Keratinocyte (primary cell): ENCODE measurements at regions not wholly inside any gene's neighbourhood (a gene's known extent, or its start where the extent isn't known, plus 50 kb on each side); places are given as distances from the start of the nearest gene placed in this dataset.

Experiments
- DNase-seq: peaks from one replicate; pipeline ENCODE4 v3.0.0-alpha.2; 2011; ENCODE audit warnings: low read depth, missing footprints, low spot score
- FAIRE-seq: peaks from 2 replicates; lab custom pipeline; 2011; peaks lifted over from hg19 to GRCh38; lab: Jason Lieb, UNC
- H2AFZ ChIP-seq: 2 replicates; pipeline ENCODE4 v1.6.0; 2012; ENCODE audit warnings: low read length, control low read depth, inconsistent platforms; ENCODE audit not compliant: control insufficient read depth
- H3K27ac ChIP-seq: 2 replicates; pipeline ENCODE4 v1.5.1; 2011; ENCODE audit warnings: low read length; ENCODE audit not compliant: control insufficient read depth, insufficient read depth
- H3K27me3 ChIP-seq: 3 replicates; pipeline ENCODE4 v1.6.0; 2011; ENCODE audit warnings: low read length; ENCODE audit not compliant: control insufficient read depth, insufficient read depth; ENCODE audit errors: extremely low read depth
- H3K36me3 ChIP-seq, 2 experiments: 2 replicates in 1 of 2; 3 replicates in 1 of 2; pipeline ENCODE4 v1.5.1; 2011; ENCODE audit warnings: low read length in 2 of 2, mild to moderate bottlenecking in 1 of 2; ENCODE audit not compliant: control insufficient read depth in 2 of 2, insufficient read depth in 2 of 2; ENCODE audit errors: extremely low read depth in 1 of 2
- H3K4me1 ChIP-seq: 3 replicates; pipeline ENCODE4 v1.5.1; 2011; ENCODE audit warnings: low read length; ENCODE audit not compliant: control insufficient read depth, insufficient read depth; ENCODE audit errors: extremely low read depth
- H3K4me2 ChIP-seq: 3 replicates; pipeline ENCODE4 v1.6.0; 2011; ENCODE audit warnings: low read depth, low read length; ENCODE audit not compliant: control insufficient read depth, insufficient read depth; ENCODE audit errors: extremely low read depth
- H3K4me3 ChIP-seq, 3 experiments: fragments of 200-600 bp in 1 of 3; sonication (generic) in 1 of 3; 2 replicates in 2 of 3; 3 replicates in 1 of 3; pipeline ENCODE4 v1.5.1; 2011 to 2016; ENCODE audit warnings: low read length in 3 of 3, mild to moderate bottlenecking in 3 of 3, control low read depth in 2 of 3, inconsistent platforms in 1 of 3, low read depth in 1 of 3, mixed read lengths in 1 of 3, mixed run types in 1 of 3, moderate library complexity in 1 of 3; ENCODE audit not compliant: control insufficient read depth in 2 of 3, insufficient read depth in 2 of 3; ENCODE audit errors: extremely low read depth in 1 of 3
- H3K79me2 ChIP-seq: 2 replicates; pipeline ENCODE4 v1.6.0; 2012; ENCODE audit warnings: low read length; ENCODE audit not compliant: control insufficient read depth, insufficient read depth
- H3K9ac ChIP-seq: 3 replicates; pipeline ENCODE4 v1.6.0; 2011; ENCODE audit warnings: low read length; ENCODE audit not compliant: control insufficient read depth, insufficient read depth; ENCODE audit errors: extremely low read depth
- H3K9me1 ChIP-seq: 3 replicates; pipeline ENCODE4 v1.6.0; 2011; ENCODE audit warnings: low read length; ENCODE audit not compliant: control insufficient read depth, insufficient read depth; ENCODE audit errors: extremely low read depth
- H3K9me3 ChIP-seq: 2 replicates; pipeline ENCODE4 v1.5.1; 2012; ENCODE audit warnings: low read depth, low read length; ENCODE audit not compliant: control insufficient read depth
- H4K20me1 ChIP-seq: 3 replicates; pipeline ENCODE4 v1.6.0; 2011; ENCODE audit warnings: low read length; ENCODE audit not compliant: control insufficient read depth, insufficient read depth; ENCODE audit errors: extremely low read depth
- CTCF ChIP-seq, 3 experiments: IDR thresholded peaks in 1 of 3; conservative IDR thresholded peaks in 1 of 3; optimal IDR thresholded peaks in 1 of 3; 2 replicates in 2 of 3; 3 replicates in 1 of 3; pipeline versions ENCODE3 to v1.5.1; 2011; ENCODE audit warnings: low read length in 3 of 3, mild to moderate bottlenecking in 3 of 3, moderate library complexity in 2 of 3, control low read depth in 1 of 3, inconsistent platforms in 1 of 3; ENCODE audit not compliant: insufficient read depth in 2 of 3; ENCODE audit errors: extremely low read depth in 1 of 3
- EZH2 ChIP-seq: IDR thresholded peaks from one replicate; pipeline ENCODE4 v1.6.1; 2012; ENCODE audit warnings: inconsistent platforms, mild to moderate bottlenecking, low read length, moderate library complexity
- dilution Hi-C: fragments of 300-500 bp; cut with MboI; formaldehyde crosslinking; loops from one replicate; pipeline ENCODE4 v1.7.0; 2020; ENCODE audit warnings: low sequenced_read_pairs; ENCODE audit not compliant: extremely low pct_ligation_motif_present

GRCh38 chr20:4509825-4510522 lies 176.3 kb upstream of the PRNP start:
- peaks cover 29% of the 10 kb centered on the region for H3K4me1 ChIP-seq
- no peak overlapping the region for H3K9ac ChIP-seq
- FAIRE-seq (peak; percentile 68), DNase-seq (no peak)
- H3K36me3 ChIP-seq: no peaks in the 10 kb centered on the region
- peaks cover 2% of the 10 kb centered on the region for H3K9me3 ChIP-seq
- H3K4me2 ChIP-seq: no peak overlapping the region
- dilution Hi-C loops: no loop called here
- H2AFZ ChIP-seq: no peak overlapping the region
- TF ChIP-seq CTCF (optimal IDR thresholded peaks at IDR 0.05 in 1 of 3, IDR thresholded peaks at IDR 0.05 in 1 of 3, conservative IDR thresholded peaks at IDR 0.05 in 1 of 3; ENCODE audit: extremely low read depth in 1 of 3, insufficient read depth in 2 of 3, low read length in 3 of 3) (no peak), EZH2 (no peak)
- no peaks in the 10 kb centered on the region for H4K20me1 ChIP-seq
- no peak overlapping the region for H3K27ac ChIP-seq
- H3K27me3 ChIP-seq: no peaks in the 10 kb centered on the region
- no peak overlapping the region for H3K4me3 ChIP-seq
- no peaks in the 10 kb centered on the region for H3K79me2 ChIP-seq
- no peaks in the 10 kb centered on the region for H3K9me1 ChIP-seq

- dilution Hi-C loops: no loop called here
- H3K9me3 ChIP-seq: peaks cover 2% of the 10 kb centered on the region
- no peaks in the 10 kb centered on the region for H3K27me3 ChIP-seq
- no peak overlapping the region for H3K4me3 ChIP-seq
- no peak for FAIRE-seq
- no peak overlapping the region for H3K9ac ChIP-seq
- H3K79me2 ChIP-seq: no peaks in the 10 kb centered on the region
- no peaks in the 10 kb centered on the region for H4K20me1 ChIP-seq
- no peak overlapping the region for H2AFZ ChIP-seq
- no peaks in the 10 kb centered on the region for H3K9me1 ChIP-seq
- peaks cover 20% of the 10 kb centered on the region for H3K4me1 ChIP-seq
- no peak for TF ChIP-seq EZH2
- TF ChIP-seq CTCF (optimal IDR thresholded peaks at IDR 0.05 in 1 of 3, IDR thresholded peaks at IDR 0.05 in 1 of 3, conservative IDR thresholded peaks at IDR 0.05 in 1 of 3; ENCODE audit: extremely low read depth in 1 of 3, insufficient read depth in 2 of 3, low read length in 3 of 3): no peak
- H3K36me3 ChIP-seq: no peaks in the 10 kb centered on the region
- no peak overlapping the region for H3K4me2 ChIP-seq
- no peak overlapping the region for H3K27ac ChIP-seq
- no peak for DNase-seq
Observed at GRCh38 chr20:4508773-4509172, 177.5 kb upstream of the PRNP start.
